Common myeloid progenitor, CD34-positive (primary cell): ENCODE measurements at regions not wholly inside any gene's neighbourhood (a gene's known extent, or its start where the extent isn't known, plus 50 kb on each side); places are given as distances from the start of the nearest gene placed in this dataset.

Experiments
- CTCF ChIA-PET: fragments of 350-600 bp; sonication (Branson Sonifier 250); formaldehyde crosslinking; loops from one replicate; lab custom pipeline; 2021; ENCODE audit warnings: antibody characterized with exemption; lab: Charles Lee
- POLR2A ChIA-PET: fragments of 350-600 bp; sonication (Branson Sonifier 250); formaldehyde crosslinking; loops from one replicate; lab custom pipeline; 2021; ENCODE audit warnings: antibody characterized with exemption; lab: Charles Lee
- DNase-seq, 3 donors: peaks; one replicate each; pipeline versions ENCODE4 v3.0.0 to v3.0.0-alpha.2; 2013
- H3K27ac ChIP-seq, 2 experiments: 1 replicate in 1 of 2; 2 replicates in 1 of 2; pipeline ENCODE4 v1.7.0; 2013; ENCODE audit warnings: inconsistent platforms in 2 of 2, low read length in 2 of 2, mild to moderate bottlenecking in 2 of 2, low read depth in 1 of 2, moderate library complexity in 1 of 2; ENCODE audit not compliant: severe bottlenecking in 2 of 2, insufficient read depth in 1 of 2, poor library complexity in 1 of 2
- H3K27me3 ChIP-seq, 5 experiments: replicated peaks in 2 of 5; 1 replicate in 3 of 5; 2 replicates in 2 of 5; pipeline versions ENCODE4 v1.6.1 to v1.7.0; 2013; ENCODE audit warnings: low read length in 4 of 5, mild to moderate bottlenecking in 2 of 5, moderate library complexity in 2 of 5, inconsistent platforms in 1 of 5; ENCODE audit not compliant: insufficient read depth in 5 of 5, control insufficient read depth in 4 of 5
- H3K36me3 ChIP-seq, 4 experiments: 1 replicate in 2 of 4; 2 replicates in 2 of 4; pipeline versions ENCODE4 v1.6.1 to v1.7.0; 2013; ENCODE audit warnings: low read length in 3 of 4, control low read depth in 1 of 4, mild to moderate bottlenecking in 1 of 4; ENCODE audit not compliant: control insufficient read depth in 4 of 4, insufficient read depth in 4 of 4
- H3K4me1 ChIP-seq, 4 experiments: 1 replicate in 3 of 4; 2 replicates in 1 of 4; pipeline versions ENCODE4 v1.6.1 to v1.7.1; 2013; ENCODE audit warnings: low read length in 3 of 4, mild to moderate bottlenecking in 3 of 4, control low read depth in 1 of 4, inconsistent platforms in 1 of 4, moderate library complexity in 1 of 4; ENCODE audit not compliant: control insufficient read depth in 4 of 4, insufficient read depth in 4 of 4; ENCODE audit errors: control extremely low read depth in 1 of 4
- H3K4me3 ChIP-seq, 7 experiments: 1 replicate in 4 of 7; 2 replicates in 3 of 7; pipeline versions ENCODE4 v1.5.1 to v1.7.0; 2013; ENCODE audit warnings: mild to moderate bottlenecking in 7 of 7, low read length in 6 of 7, moderate library complexity in 6 of 7, inconsistent platforms in 2 of 7, low read depth in 2 of 7, control low read depth in 1 of 7; ENCODE audit not compliant: insufficient read depth in 4 of 7, control insufficient read depth in 1 of 7; ENCODE audit errors: extremely low read depth in 1 of 7
- H3K9me3 ChIP-seq, 5 experiments: 1 replicate in 4 of 5; 2 replicates in 1 of 5; pipeline versions ENCODE4 v1.6.1 to v1.7.1; 2013; ENCODE audit warnings: low read length in 4 of 5, mild to moderate bottlenecking in 2 of 5, inconsistent platforms in 1 of 5, low read depth in 1 of 5, moderate library complexity in 1 of 5; ENCODE audit not compliant: control insufficient read depth in 4 of 5, insufficient read depth in 2 of 5; ENCODE audit errors: control extremely low read depth in 1 of 5
- WGBS: methylation state at CpG from one replicate; pipeline ENCODE4 v1.1.5; 2013; ENCODE audit not compliant: insufficient coverage; 5-methylcytosine and 5-hydroxymethylcytosine counted together

DNA sequence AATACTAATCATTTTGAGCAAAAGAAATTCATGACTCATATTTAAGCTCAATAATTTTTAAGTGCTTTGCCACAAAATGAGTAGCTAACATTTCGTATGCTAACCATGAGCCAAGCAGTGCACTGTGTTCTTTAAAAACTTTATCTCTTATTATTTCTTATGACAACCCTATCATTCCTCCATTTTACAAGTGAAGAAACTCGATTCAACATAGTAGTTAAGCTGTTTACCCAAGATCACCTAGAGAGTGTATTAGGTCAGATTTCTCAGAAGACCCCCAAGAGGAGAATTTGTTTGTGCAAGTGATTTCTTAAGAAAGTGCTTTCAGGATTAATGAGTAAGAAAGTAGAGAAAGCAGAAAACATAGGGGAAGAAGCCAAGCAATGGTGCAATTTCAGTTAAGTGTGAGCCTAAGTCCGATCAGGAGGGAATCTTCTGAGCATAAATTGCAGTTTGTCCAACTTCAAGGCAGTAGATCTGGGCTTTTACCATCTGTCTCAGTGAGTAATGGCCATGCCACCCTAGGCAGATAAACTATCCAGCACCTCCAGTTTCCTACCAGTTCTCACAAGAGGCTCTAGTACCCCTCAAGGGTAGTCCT lies 202.7 kb downstream of the SCG2 start:
- H3K36me3 ChIP-seq = no peaks in the 10 kb centered on the region
- H3K27me3 ChIP-seq = no peaks in the 10 kb centered on the region
- no peaks in the 10 kb centered on the region for H3K4me1 ChIP-seq
- H3K4me3 ChIP-seq = no peak overlapping the region
- POLR2A ChIA-PET = no interaction called here
- no peak for DNase-seq
- no peaks in the 10 kb centered on the region for H3K9me3 ChIP-seq
- H3K27ac ChIP-seq = no peak overlapping the region
- CTCF ChIA-PET = interaction anchor here (1.0 kb wide), 1 partner anchor 14 kb away, joined by 4 read pairs; no protein-coding TSS in a partner anchor
- 100% methylated on average over 2 of the region's 3 CpGs for WGBS

GRCh38 chr2:223404616-223405015 lies 197.5 kb downstream of the SCG2 start:
- Histone ChIP-seq H3K4me3 (no peak overlapping the region), H3K4me1 (no peaks in the 10 kb centered on the region), H3K27ac (no peak overlapping the region), H3K9me3 (no peaks in the 10 kb centered on the region), H3K27me3 (no peaks in the 10 kb centered on the region), H3K36me3 (no peaks in the 10 kb centered on the region)
- ChIA-PET POLR2A (no interaction called here), CTCF (no interaction called here)
- DNase-seq = no peak
- no CpG with 5 or more reads among the region's 1 CpG for WGBS

- Histone ChIP-seq H3K36me3 (no peaks in the 10 kb centered on the region), H3K27ac (no peak overlapping the region), H3K27me3 (no peaks in the 10 kb centered on the region), H3K4me1 (no peaks in the 10 kb centered on the region), H3K4me3 (no peak overlapping the region), H3K9me3 (no peaks in the 10 kb centered on the region)
- CTCF ChIA-PET = no interaction called here
- POLR2A ChIA-PET = no interaction called here
- no CpG with 5 or more reads among the region's 2 CpGs for WGBS
- DNase-seq = no peak
These were observed 187.5 kb downstream of the SCG2 start for GRCh38 chr2:223414646-223415045.

- Histone ChIP-seq H3K27ac (no peak overlapping the region), H3K4me3 (no peak overlapping the region), H3K4me1 (no peaks in the 10 kb centered on the region), H3K9me3 (no peaks in the 10 kb centered on the region), H3K27me3 (no peaks in the 10 kb centered on the region), H3K36me3 (no peaks in the 10 kb centered on the region)
- WGBS = 91% methylated on average over 1 of the region's 1 CpG
- POLR2A ChIA-PET = no interaction called here
- CTCF ChIA-PET = no interaction called here
- DNase-seq = no peak
These were observed 187.1 kb downstream of the SCG2 start for GRCh38 chr2:223415071-223415470.

- ChIA-PET POLR2A (no interaction called here), CTCF (no interaction called here)
- Histone ChIP-seq H3K4me1 (no peaks in the 10 kb centered on the region), H3K9me3 (no peaks in the 10 kb centered on the region), H3K27me3 (no peaks in the 10 kb centered on the region), H3K27ac (no peak overlapping the region), H3K36me3 (no peaks in the 10 kb centered on the region), H3K4me3 (no peak overlapping the region)
- 96% methylated on average over 5 of the region's 8 CpGs for WGBS
- DNase-seq = no peak
These were observed 185.1 kb downstream of the SCG2 start for GRCh38 chr2:223416815-223417610.

- H3K9me3 ChIP-seq = no peaks in the 10 kb centered on the region
- H3K4me3 ChIP-seq = no peak overlapping the region
- ChIA-PET CTCF (no interaction called here), POLR2A (no interaction called here)
- no peak overlapping the region for H3K27ac ChIP-seq
- no peaks in the 10 kb centered on the region for H3K4me1 ChIP-seq
- DNase-seq = no peak
- 75% methylated on average over 2 of the region's 6 CpGs for WGBS
- H3K36me3 ChIP-seq = no peaks in the 10 kb centered on the region
- H3K27me3 ChIP-seq = no peaks in the 10 kb centered on the region
These were observed 184.0 kb downstream of the SCG2 start for GRCh38 chr2:223418131-223418530.

DNA sequence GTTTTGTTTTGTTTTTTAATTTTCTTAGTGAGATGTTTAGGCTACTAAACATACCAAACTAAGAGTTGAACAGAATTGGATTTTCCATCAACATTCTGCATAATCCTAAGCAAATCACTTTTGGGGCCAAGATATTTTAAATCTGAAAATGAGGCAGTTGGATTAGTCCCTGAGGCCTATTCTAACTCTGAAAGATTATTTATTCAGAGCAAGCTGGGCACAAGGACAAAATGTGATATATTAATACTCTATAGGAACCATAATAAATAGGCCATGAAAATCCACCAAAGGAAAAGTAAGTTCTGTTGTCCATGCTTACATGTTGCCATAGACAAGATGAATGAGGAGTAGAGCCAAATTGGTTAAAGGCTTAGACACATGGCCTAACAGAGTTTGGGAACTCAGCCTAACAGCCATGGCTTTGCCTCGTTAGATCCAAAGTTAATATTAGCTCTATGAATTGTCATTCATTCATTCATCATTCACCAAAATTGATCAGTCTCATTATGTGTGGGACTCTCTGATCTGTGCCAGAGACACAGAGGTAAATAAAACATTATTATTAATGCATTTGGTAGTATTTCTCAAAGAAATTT lies 183.5 kb downstream of the SCG2 start:
- ChIA-PET POLR2A (no interaction called here), CTCF (no interaction called here)
- no CpG with 5 or more reads among the region's 1 CpG for WGBS
- H3K9me3 ChIP-seq = no peaks in the 10 kb centered on the region
- no peak overlapping the region for H3K27ac ChIP-seq
- H3K4me1 ChIP-seq = no peaks in the 10 kb centered on the region
- DNase-seq = no peak
- H3K4me3 ChIP-seq = no peak overlapping the region
- no peaks in the 10 kb centered on the region for H3K27me3 ChIP-seq
- H3K36me3 ChIP-seq = no peaks in the 10 kb centered on the region
